Putamen (tissue), 1 donor: ENCODE measurements at regions not wholly inside any gene's neighbourhood (a gene's known extent, or its start where the extent isn't known, plus 50 kb on each side); places are given as distances from the start of the nearest gene placed in this dataset.

Source experiments
- DNase-seq: peaks from one replicate; pipeline ENCODE4 v3.0.0-alpha.2; 2016; ENCODE audit warnings: low spot score

DNA sequence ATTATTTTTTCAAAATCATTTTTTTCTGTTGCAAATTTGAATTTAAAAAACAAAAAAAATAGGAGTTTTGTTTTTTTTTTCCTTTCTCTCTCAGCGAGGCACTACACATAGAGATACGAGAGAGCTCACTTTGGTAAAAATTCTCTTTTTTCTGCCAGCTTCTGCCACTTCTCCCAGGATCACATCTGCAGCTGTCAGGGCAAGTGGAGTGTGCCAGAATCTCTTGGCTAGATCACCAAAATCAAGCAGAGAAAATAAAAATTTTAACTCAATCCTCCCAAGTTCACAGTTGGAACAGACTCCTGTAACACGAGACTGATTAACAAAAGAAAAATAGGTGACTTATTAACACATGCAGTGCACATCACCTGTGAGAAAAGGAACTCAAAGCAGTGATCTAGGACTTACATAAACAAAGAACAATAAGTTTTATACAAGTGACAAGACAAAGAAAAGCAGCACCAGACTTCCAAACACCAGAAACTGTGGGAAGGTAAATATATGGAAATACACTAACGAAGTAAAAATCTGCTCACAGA lies 213.2 kb upstream of the ZFP42 start:
- DNase-seq, result no peak

DNA sequence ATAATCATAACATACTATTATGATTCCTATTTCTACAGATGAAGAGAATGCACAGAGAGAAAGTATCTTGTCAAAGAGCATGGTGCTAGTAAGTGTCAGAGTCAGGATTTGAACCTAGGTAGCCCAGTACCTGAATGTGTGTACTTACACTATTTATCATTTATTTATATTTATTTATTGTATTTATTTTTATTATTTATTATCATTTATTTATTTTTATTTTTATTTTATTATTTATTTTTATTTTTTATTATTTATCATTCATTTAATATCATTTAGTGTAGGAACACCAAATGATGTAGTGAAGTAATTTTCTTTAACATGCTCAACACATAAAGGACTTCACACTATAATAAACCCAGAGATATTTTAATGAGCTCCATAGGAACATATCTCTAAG lies 209.4 kb upstream of the ZFP42 start:
- no peak for DNase-seq

GRCh38 chr4:187789078-187789477 lies 206.5 kb upstream of the ZFP42 start:
- DNase-seq, result no peak

DNA sequence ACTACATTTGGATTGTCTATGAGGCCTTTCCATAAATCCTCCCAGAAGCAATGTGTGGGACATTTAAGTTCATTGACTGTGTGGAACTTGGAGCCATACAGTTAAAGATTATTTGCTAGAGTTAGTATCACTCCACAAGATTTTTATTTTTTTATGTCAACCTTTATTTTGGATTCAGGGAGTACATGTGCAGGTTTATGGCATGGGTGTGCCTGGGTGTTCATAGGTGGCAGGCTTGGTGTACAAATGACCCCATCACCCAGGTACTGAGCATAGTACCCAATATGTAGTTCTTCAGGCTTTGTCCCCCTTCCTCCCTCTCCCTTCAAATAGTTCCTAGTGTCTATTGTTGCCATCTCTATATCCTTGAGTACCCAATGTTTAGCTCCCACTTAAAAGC lies 199.8 kb upstream of the ZFP42 start:
- DNase-seq, result no peak

GRCh38 chr4:187798385-187798784 lies 197.2 kb upstream of the ZFP42 start:
- DNase-seq, result no peak

- no peak for DNase-seq
These were observed 195.8 kb upstream of the ZFP42 start for GRCh38 chr4:187799735-187800134.

DNA sequence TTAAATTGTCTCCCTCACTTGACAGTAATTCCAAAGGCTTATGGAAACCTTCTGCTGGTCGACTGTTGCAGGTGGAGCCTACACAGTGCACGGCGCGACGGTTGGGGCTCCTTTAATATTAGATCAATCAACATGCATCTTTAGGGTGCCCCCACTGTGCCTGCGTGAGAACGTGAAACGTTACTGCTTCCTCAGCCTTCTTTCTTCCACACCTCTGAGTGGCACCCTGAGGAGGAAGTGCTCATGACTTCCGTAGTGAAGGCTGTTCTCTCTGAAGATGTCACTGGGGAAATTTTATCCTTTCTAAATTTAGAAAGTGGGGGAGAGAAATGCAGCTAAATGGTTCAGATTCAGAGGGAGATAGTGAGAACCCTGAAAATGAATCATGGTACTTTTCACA lies 184.0 kb upstream of the ZFP42 start:
- peak; percentile 34 for DNase-seq

DNA sequence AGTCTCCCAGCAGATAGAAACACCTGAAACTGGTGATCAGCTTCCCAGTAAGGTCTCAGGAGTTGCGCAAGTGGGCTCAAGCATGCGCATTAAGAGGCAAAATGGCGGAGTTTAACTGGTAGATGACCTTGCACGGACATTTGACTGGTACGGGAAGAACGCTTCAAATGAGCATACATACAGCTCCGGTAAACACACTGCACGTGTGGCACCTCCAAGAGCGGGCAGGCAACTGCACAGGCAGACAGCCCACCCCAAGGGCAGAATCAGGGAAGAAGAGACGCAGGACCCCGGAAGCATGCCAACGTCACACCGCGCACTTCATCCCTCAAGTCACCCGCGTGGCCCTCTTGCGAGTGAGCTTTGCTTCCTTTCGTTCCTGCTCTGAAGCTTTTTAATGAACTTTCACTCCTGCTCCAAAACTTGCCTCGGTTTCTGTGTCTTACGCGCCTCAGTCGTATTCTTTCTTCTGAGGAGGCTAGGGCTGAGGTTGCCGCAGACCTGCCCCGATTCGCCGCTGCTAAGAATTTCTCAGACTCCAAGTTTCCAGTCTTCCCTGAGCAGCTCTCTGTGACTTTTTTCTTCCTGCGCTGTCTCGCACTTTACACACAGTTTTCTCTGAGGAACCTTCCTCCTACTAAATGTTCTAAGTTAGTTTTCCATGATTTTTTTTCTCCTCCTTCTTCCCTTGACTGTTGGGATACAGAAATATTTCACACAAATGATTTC lies 180.7 kb upstream of the ZFP42 start:
- DNase-seq, result no peak

DNA sequence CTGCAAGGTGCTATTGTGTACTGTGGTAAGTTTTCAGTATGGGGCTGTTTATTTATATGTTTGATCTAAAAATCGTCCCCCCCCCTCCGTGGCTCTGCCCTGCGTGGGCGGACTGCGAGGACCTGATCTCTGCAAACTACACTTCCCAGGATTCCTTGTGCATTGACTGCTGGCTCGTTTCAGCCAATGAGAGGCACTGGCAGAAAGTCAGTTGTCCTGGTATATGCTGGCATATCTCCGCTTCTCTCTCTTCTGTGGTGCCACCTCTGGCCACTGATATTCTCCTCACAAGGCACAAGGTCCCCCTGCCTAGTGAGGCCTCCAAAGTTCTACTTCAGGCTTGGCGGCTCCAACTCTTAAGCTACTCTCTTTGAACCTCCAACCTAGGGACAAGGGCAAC lies 168.8 kb upstream of the ZFP42 start:
- no peak for DNase-seq

- no peak for DNase-seq
These were observed 167.9 kb upstream of the ZFP42 start for GRCh38 chr4:187827631-187828030.

GRCh38 chr4:187839765-187840164 lies 155.8 kb upstream of the ZFP42 start:
- no peak for DNase-seq

- DNase-seq, result no peak
These were observed 154.8 kb upstream of the ZFP42 start for GRCh38 chr4:187840814-187841213.

DNA sequence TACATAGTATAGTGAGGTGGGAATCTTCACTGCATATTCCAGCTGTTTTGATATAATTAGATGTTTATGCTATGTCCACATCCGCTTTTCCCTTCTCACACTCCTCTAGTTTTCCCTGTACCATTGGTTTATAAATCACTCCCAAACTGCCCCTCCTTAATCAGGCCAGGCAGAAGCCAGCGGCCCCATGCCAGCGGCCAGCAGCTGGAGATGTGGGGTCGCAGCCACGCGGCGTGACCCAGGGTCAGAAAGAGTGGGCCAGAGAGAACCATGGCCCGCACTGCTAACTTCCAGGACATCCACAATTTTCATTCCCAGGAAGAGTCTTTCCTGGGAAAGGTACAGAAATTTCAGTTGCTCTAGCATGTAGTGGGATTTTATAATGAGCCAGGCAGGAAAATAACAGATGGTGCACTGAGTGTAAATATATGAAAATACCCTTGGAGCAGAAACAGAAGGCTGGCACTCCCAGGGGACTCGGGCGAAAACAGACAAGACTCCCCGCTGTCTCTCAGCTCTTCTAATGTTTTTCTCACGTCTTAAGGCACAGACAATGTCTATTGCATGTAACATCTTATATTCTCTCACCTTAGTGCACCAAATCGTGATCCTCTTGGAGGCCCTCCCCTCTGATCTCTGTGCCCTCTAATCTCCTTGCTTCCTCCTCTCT lies 145.9 kb upstream of the ZFP42 start:
- DNase-seq, result no peak

DNA sequence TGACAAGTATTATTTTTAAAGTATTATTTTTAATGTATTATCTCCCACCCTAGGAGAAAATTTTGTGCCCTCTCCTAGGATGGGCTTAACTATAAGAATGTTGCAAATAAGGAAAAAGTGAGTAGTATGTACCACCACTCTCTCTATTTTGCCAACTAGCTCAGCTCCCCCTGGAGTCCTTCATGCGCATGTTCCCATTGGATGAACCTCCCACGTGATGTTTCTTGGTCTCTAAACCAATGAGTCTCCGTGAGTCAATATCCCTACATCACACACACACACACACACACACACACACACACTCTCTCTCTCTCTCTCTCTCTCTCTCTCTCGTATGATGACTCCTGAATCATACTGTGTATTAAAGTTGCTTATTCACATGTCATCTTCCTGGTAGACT lies 129.7 kb upstream of the ZFP42 start:
- DNase-seq, result no peak

DNA sequence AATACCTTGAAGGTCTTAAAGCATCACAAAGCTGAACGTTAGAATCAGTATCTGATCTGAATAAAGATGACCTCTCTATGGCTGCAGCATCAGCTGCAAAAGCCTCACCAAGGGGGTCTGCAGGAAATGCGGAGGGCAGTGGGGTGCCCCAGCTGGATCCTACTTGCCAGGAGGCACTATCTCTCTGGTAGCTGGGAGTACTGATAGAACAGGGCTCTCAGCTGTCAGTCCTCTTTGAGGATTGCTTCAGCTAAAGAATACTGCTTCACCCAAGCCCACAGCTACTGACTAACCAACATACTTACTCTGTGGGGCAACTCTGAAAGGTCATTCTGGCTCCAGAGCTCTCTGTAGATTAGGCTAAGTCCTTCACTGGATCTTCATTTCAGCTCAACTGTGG lies 112.5 kb upstream of the ZFP42 start:
- DNase-seq, result no peak

DNA sequence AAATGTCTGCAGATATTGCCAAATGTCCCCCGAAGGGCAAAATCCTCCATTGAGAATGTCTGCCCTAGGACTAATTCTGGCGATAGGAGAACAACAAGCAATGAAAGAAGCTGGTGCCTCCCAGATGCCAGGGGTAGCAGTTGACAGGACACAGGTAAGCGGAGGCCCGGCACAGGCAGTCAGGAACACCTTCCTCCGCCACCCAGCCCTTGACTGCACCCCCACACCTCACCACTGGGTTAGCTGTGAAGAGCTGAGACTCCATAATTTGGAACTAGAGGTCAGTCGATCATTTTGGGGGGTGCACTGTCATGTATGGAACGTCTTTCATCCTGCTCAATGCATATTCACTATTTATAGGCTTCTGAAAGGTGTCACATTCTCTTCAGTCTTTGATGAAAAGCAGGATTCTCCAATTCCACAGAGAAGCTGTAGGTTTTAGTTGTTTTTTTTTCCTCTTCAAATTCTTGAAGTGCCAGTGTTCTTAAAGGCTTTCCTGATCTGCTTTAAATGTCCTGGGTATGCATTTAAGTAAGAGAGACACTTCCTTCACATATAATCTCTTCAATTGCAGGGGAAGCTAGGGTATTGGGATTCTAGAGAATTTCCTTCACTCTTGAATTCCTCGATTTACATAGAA lies 111.6 kb upstream of the ZFP42 start:
- no peak for DNase-seq

DNA sequence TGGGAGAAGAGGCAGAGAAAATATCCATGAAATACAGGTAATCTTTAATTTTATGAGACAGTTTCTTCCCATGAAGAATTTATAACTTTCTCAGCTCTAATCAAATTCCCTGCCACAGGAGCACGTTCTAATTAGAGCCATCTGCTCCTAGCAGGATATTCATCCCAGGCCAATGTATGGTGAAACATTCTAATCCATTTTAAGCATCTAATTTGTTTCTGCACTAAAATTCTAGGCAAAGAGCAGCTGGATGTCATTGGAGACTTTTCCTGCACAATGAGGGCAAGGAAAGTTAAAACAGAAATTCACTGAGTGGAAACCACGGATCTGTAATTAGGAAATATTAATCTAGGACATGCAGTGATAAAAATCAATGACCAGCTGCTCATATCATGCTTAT lies 107.7 kb upstream of the ZFP42 start:
- no peak for DNase-seq

DNA sequence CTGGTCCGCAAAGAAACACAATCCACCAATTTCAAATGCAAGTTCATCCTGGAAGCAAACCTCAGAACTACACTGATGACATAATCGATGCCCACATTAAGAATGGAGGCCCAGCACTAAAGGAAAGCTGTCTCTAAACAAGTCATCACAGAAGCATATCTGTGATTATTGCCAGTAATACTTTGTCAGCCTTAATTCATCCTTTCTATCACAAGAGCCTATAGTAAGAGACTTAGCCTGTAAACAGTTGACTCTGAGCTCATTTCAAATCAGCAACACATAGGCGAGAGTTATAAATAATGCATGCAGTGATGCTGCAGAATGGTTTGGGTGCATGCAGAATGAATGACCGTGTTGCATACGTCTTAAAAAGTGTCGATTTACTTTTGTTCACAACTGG lies 105.9 kb upstream of the ZFP42 start:
- DNase-seq, result no peak

DNA sequence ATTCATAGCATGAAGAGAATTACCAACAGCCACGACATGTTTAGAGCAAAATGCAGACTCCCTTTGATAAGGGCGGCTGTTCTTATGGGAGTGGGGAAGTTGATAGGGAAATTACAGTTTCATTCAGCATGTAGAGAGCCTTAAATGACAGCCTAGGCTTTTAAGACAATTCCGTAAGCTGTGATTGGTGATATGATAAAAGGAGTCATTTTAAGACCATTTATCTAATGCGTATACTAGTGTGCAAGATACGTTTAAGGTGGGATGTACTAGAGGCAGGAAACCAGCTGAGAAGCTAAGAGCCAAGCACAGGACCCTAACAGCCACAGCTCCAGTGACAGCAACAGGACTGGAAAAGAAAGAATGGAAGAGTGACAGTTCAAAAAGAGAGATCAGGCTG lies 102.2 kb upstream of the ZFP42 start:
- no peak for DNase-seq

- DNase-seq, result no peak
These were observed 92.5 kb upstream of the ZFP42 start for GRCh38 chr4:187903106-187903505.

GRCh38 chr4:187903700-187904099 lies 91.9 kb upstream of the ZFP42 start:
- no peak for DNase-seq

DNA sequence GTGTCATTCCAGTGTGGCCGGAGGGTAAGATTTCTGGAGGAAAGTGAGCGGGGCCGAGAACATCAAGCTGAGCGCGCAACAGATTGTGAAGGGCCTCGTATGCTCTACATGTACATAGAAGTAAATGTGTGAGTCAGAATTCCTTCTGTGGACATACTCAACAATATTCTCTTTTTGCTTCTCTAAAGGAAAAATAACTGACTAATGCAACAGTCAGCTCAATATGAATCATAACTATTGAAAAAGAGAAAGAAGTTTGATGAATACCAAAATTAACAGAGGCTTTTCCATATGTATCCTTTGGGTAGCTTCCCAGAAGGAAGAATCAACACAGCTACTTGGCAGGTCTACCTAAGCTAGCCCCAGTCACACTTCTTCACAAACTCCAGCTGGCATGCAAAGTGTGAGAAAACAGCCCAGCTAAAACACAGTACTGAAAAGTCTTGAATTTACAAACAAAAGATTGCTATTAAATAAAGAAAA lies 87.5 kb upstream of the ZFP42 start:
- DNase-seq, result no peak

- no peak for DNase-seq
These were observed 86.8 kb upstream of the ZFP42 start for GRCh38 chr4:187908731-187909130.
